Upper lobe of left lung (tissue), 6 donors: ENCODE measurements at regions not wholly inside any gene's neighbourhood (a gene's known extent, or its start where the extent isn't known, plus 50 kb on each side); places are given as distances from the start of the nearest gene placed in this dataset.

Source experiments
- ATAC-seq, 2 donors: fragments of 200-7000 bp; cut with Tn5 transposase; one replicate each; pipeline ENCODE4 v1.9.1; 2022; ENCODE audit warnings: mild to moderate bottlenecking in 2 of 2, moderate library complexity in 2 of 2; ENCODE audit not compliant: low FRiP score in 2 of 2
- DNase-seq, 2 donors: peaks; one replicate each; pipeline ENCODE4 v3.0.0-alpha.2; 2019 to 2020
- H3K27ac ChIP-seq, 4 donors: fragments of 200-600 bp; sonication (generic); one replicate each; pipeline ENCODE4 v1.5.1; 2016 to 2019
- H3K27me3 ChIP-seq, 4 donors: fragments of 200-600 bp; sonication (generic); one replicate each; pipeline ENCODE4 v1.5.1; 2017 to 2019
- H3K36me3 ChIP-seq, 4 donors: fragments of 200-600 bp; sonication (generic); one replicate each; pipeline ENCODE4 v1.5.1; 2016 to 2019
- H3K4me1 ChIP-seq, 4 donors: fragments of 200-600 bp; sonication (generic); one replicate each; pipeline ENCODE4 v1.5.1; 2018 to 2019
- H3K4me3 ChIP-seq, 4 donors: fragments of 200-600 bp; sonication (generic); one replicate each; pipeline ENCODE4 v1.5.1; 2017 to 2019; ENCODE audit warnings: mild to moderate bottlenecking in 2 of 4, moderate library complexity in 1 of 4
- H3K9me3 ChIP-seq, 4 donors: fragments of 200-600 bp; sonication (generic); one replicate each; pipeline ENCODE4 v1.5.1; 2018 to 2019
- EP300 ChIP-seq, 4 donors: sonication (generic); formaldehyde crosslinking; IDR thresholded peaks; one replicate each; pipeline ENCODE4 v1.5.1; 2017; ENCODE audit warnings: antibody characterized with exemption in 4 of 4, control low read depth in 2 of 4
- POLR2A ChIP-seq, 4 donors: fragments of 450-650 bp; IDR thresholded peaks; one replicate each; pipeline ENCODE4 v1.5.1; 2016 to 2017; ENCODE audit warnings: antibody characterized with exemption in 4 of 4, mild to moderate bottlenecking in 2 of 4
- POLR2AphosphoS5 ChIP-seq, 2 donors: sonication (generic); formaldehyde crosslinking; IDR thresholded peaks; one replicate each; pipeline ENCODE4 v1.5.1; 2017; ENCODE audit warnings: antibody characterized with exemption in 2 of 2
- WGBS, 2 donors: methylation state at CpG; one replicate each; pipeline ENCODE4 v1.1.5; 2017 to 2018; 5-methylcytosine and 5-hydroxymethylcytosine counted together
- TF ChIP-seq, protein P1 (sequence below), 6 experiments: fragments of 450-650 bp in 4 of 6; fragments of 200-600 bp in 2 of 6; sonication (generic) in 2 of 6; IDR thresholded peaks; one replicate each; pipeline ENCODE4 v1.5.1; 2016 to 2019; ENCODE audit warnings: antibody characterized with exemption in 6 of 6
- donor health status: DM: no; HTN: no; CAD: no; lungs with moderate emphysema.
- donor health status: DM: no; HTN: yes; CAD: no; lungs with severe emphysema.

DNA sequence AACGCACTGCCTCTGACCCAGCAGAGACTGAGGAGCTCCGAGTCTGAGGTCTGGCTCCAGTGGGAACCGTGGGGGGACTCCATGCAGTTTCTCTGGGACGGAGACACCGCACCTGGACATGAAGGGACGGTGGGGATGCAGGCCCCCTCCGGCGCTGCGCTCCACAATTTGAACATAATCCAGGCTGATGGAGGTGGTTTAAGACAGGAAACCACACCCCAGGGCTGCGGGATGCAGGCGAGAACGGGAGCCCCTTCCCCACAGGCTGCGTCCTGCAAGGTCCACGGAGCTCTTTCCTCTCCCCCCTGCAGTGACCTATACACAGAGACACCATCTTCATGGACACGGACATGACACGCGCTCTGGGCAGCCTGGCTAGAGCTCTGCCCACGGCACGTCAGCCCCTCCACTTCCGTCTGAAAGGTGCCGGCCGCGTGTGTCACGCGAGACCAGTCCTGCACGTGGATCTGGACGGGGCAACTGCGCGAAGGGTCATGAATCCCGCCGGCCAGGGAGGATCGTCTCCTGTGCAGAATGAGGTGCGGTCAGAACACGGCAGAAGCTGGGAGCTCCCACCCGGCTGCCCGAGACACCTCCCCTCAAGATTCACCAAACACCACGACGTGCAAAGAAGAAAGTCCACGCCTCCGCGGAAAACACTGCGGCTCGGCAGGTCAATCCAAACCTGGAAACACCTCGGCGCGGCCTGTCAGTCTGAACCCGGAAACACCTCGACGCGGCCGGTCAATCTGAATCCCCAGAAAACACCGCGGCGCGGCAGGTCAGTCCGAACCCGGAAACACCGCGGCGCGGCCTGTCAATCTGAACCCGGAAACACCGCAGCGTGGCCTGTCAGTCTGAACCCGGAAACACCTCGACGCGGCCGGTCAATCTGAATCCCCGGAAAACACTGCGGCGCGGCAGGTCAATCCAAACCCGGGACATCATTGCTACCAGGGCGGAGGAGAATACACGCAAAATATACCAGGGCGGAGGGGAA is 212.4 kb downstream of the BRD1 start:
- H3K36me3 ChIP-seq = peaks cover 0 to 4% (median 0%) of the 10 kb centered on the region in 4 donors
- ATAC-seq (no peak), DNase-seq (peak in 1 of 2 donors; percentile 68)
- no peak overlapping the region for H3K27ac ChIP-seq
- H3K27me3 ChIP-seq = no peaks in the 10 kb centered on the region
- no peak overlapping the region for H3K4me3 ChIP-seq
- H3K9me3 ChIP-seq = peaks cover 0 to 6% (median 3%) of the 10 kb centered on the region in 4 donors
- TF ChIP-seq EP300 (IDR thresholded peaks at IDR 0.05) (no peak), POLR2A (IDR thresholded peaks at IDR 0.05) (no peak), POLR2AphosphoS5 (IDR thresholded peaks at IDR 0.05) (no peak)
- TF ChIP-seq, protein P1, sequence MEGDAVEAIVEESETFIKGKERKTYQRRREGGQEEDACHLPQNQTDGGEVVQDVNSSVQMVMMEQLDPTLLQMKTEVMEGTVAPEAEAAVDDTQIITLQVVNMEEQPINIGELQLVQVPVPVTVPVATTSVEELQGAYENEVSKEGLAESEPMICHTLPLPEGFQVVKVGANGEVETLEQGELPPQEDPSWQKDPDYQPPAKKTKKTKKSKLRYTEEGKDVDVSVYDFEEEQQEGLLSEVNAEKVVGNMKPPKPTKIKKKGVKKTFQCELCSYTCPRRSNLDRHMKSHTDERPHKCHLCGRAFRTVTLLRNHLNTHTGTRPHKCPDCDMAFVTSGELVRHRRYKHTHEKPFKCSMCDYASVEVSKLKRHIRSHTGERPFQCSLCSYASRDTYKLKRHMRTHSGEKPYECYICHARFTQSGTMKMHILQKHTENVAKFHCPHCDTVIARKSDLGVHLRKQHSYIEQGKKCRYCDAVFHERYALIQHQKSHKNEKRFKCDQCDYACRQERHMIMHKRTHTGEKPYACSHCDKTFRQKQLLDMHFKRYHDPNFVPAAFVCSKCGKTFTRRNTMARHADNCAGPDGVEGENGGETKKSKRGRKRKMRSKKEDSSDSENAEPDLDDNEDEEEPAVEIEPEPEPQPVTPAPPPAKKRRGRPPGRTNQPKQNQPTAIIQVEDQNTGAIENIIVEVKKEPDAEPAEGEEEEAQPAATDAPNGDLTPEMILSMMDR (IDR thresholded peaks at IDR 0.05) = no peak
- 92 to 96% methylated on average over 74 to 77 of the region's 77 CpGs for WGBS, 2 donors
- H3K4me1 ChIP-seq = no peaks in the 10 kb centered on the region

DNA sequence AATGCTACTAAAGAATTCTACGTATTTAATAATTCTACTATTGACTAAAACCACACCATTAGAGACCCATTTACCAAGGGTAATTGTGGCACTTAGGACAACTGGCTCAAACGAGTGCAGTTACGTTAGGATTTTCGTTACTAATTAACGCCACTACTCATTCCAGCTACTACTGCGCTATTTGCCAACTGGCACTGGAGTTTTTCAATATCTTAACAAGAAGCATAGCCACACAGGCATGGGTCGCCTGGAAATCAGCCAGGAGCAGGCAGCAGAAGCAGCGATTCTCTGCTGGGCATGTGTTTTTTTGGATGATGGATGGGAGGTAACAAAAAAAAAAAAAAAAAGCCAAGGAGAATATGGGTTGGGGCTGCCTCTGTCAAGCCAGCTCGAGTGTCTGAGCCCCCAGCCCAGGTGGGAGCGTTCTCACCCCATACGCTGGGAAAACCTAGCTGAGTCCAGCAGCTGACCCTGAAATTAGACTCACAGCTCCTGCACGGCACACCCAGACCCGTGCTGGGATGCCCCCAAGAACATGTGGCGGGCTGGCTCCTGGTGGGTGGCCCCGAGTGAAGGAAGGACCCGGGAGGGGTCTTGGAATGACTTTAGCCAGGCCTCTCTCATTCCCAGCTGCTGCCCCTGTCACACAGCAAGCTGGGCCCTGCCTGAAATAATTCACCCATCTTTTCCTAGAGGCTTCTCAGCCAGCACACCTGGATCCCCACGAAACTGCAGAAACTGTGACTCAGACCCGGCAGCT is 214.0 kb downstream of the BRD1 start:
- no peaks in the 10 kb centered on the region for H3K36me3 ChIP-seq
- TF ChIP-seq POLR2AphosphoS5 (IDR thresholded peaks at IDR 0.05) (no peak), EP300 (IDR thresholded peaks at IDR 0.05) (no peak), POLR2A (IDR thresholded peaks at IDR 0.05) (no peak)
- TF ChIP-seq, protein P1 (IDR thresholded peaks at IDR 0.05) = no peak
- H3K9me3 ChIP-seq = peaks cover 0 to 6% (median 3%) of the 10 kb centered on the region in 4 donors
- no peak overlapping the region for H3K4me3 ChIP-seq
- DNase-seq = no peak
- WGBS, 2 donors = 79 to 80% methylated on average over 18 of the region's 18 CpGs
- no peak overlapping the region for H3K27ac ChIP-seq
- ATAC-seq = no peak
- H3K27me3 ChIP-seq = no peaks in the 10 kb centered on the region
- no peaks in the 10 kb centered on the region for H3K4me1 ChIP-seq

DNA sequence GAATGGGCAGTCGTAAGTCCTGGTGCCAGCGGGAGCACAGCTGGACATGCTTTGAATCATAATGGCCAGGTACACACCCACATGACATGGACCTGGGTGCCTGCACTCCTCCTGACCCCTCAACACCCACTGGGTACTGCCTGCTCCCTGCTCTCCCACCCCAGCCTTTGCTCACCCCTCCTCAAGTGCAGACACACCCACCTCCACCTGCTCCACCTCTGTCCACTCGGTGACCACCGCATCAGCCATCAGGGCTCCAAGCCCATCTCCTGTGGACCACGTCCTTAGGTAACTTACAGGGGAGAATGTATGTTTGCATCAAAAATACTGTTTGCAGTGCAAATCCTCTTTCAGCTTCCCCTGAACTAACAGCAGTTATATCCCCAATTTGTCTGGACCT is 214.6 kb downstream of the BRD1 start:
- Histone ChIP-seq H3K36me3 (no peaks in the 10 kb centered on the region), H3K27me3 (no peaks in the 10 kb centered on the region), H3K4me1 (no peaks in the 10 kb centered on the region), H3K4me3 (no peak overlapping the region), H3K27ac (no peak overlapping the region), H3K9me3 (peaks cover 0 to 6% (median 3%) of the 10 kb centered on the region in 4 donors)
- DNase-seq (no peak), ATAC-seq (no peak)
- TF ChIP-seq, protein P1 (IDR thresholded peaks at IDR 0.05) = no peak
- WGBS, 2 donors = 98 to 100% methylated on average over 5 of the region's 5 CpGs

DNA sequence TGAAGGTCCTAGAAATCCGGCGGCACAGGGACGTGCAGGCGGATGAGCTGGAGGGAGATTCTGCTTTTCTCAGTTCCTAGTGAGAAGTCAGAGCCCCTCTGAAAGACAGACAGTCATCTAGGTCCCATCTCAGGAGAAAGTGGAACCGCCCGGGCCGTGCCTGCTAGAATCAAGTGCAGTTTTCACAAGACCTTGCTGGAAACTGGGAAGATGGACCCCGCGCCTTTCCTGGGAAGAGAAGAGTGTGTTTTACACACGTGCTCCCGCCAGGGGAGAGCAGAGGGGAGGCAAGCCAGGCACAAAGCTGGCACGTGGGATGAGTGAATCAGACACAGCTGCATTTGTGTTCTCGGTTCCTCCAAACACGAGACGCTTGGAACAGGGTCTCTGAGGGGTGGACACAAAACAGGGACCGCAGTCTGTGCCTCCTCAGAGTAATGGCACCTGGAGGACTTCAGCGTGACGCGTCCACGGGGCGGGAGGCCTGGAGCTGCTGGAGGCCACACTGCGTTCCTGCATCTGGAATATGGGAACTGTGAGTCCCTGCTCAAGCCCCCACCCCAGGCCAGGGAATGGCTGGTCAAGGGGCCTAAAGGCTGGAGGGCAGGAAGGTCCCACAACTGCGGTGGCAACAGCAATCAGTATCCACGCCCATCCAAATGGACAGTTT is 218.3 kb downstream of the BRD1 start:
- ATAC-seq = no peak
- Histone ChIP-seq H3K27ac (no peak overlapping the region), H3K9me3 (peaks cover 5 to 18% (median 6%) of the 10 kb centered on the region in 4 donors), H3K4me3 (no peak overlapping the region), H3K36me3 (no peaks in the 10 kb centered on the region), H3K4me1 (no peaks in the 10 kb centered on the region), H3K27me3 (no peaks in the 10 kb centered on the region)
- TF ChIP-seq POLR2A (IDR thresholded peaks at IDR 0.05) (no peak), POLR2AphosphoS5 (IDR thresholded peaks at IDR 0.05) (no peak), EP300 (IDR thresholded peaks at IDR 0.05) (no peak)
- TF ChIP-seq, protein P1 (IDR thresholded peaks at IDR 0.05) = no peak
- DNase-seq = no peak
- WGBS, 2 donors = 91 to 96% methylated on average over 17 to 24 of the region's 24 CpGs
